H1 (cell line): ENCODE measurements at regions not wholly inside any gene's neighbourhood (a gene's known extent, or its start where the extent isn't known, plus 50 kb on each side); places are given as distances from the start of the nearest gene placed in this dataset.

Experiments
- CTCF ChIA-PET: fragments of 300-600 bp; sonication (Branson Sonifier 250); formaldehyde crosslinking; loops from one replicate; lab custom pipeline; 2021; ENCODE audit not compliant: partially characterized antibody; lab: Charles Lee
- POLR2A ChIA-PET: fragments of 300-600 bp; sonication (Branson Sonifier 250); formaldehyde crosslinking; loops from one replicate; lab custom pipeline; 2021; ENCODE audit warnings: inconsistent platforms; ENCODE audit not compliant: partially characterized antibody; lab: Charles Lee
- DNase-seq, 2 experiments: peaks; one replicate each; pipeline versions ENCODE4 v3.0.0 to v3.0.0-alpha.2; 2010 to 2022; ENCODE audit warnings: low spot score in 2 of 2, low read depth in 1 of 2, mixed read lengths in 1 of 2
- FAIRE-seq: peaks from 2 replicates; lab custom pipeline; 2011; peaks lifted over from hg19 to GRCh38; lab: Jason Lieb, UNC
- H2AFZ ChIP-seq: 2 replicates; pipeline ENCODE4 v1.8.1; 2012; ENCODE audit warnings: low read length, inconsistent platforms
- H2AK5ac ChIP-seq: 2 replicates; pipeline ENCODE4 v1.6.1; 2013; ENCODE audit warnings: low read depth, low read length
- H2BK120ac ChIP-seq: replicated peaks from 2 replicates; pipeline ENCODE3; 2013; ENCODE audit warnings: low read depth, low read length, inconsistent platforms
- H2BK12ac ChIP-seq: 2 replicates; pipeline ENCODE4 v1.6.1; 2013; ENCODE audit warnings: low read depth, low read length
- H2BK15ac ChIP-seq: 2 replicates; pipeline ENCODE4 v1.6.1; 2013; ENCODE audit warnings: low read length
- H2BK20ac ChIP-seq: 2 replicates; pipeline ENCODE4 v1.6.1; 2013; ENCODE audit warnings: low read length
- H2BK5ac ChIP-seq: 2 replicates; pipeline ENCODE4 v1.6.1; 2013; ENCODE audit warnings: low read depth, low read length
- H3K14ac ChIP-seq: 2 replicates; pipeline ENCODE4 v1.6.1; 2013; ENCODE audit warnings: inconsistent platforms; ENCODE audit not compliant: insufficient read length
- H3K18ac ChIP-seq: 2 replicates; pipeline ENCODE4 v1.6.1; 2013; ENCODE audit warnings: low read length; ENCODE audit errors: extremely low read depth
- H3K23ac ChIP-seq: 2 replicates; pipeline ENCODE4 v1.6.1; 2013; ENCODE audit warnings: inconsistent platforms; ENCODE audit not compliant: insufficient read length
- H3K23me2 ChIP-seq: 2 replicates; pipeline ENCODE4 v1.6.1; 2013; ENCODE audit warnings: low read depth, low read length
- H3K27ac ChIP-seq: 2 replicates; pipeline ENCODE4 v1.6.1; 2011; ENCODE audit warnings: low read depth, low read length, inconsistent platforms
- H3K27me3 ChIP-seq, 4 experiments: replicated peaks in 1 of 4; 1 replicate in 1 of 4; 2 replicates in 3 of 4; pipeline versions ENCODE4 v1.6.1 to v1.8.1; 2011 to 2013; ENCODE audit warnings: low read length in 3 of 4, mild to moderate bottlenecking in 3 of 4, inconsistent platforms in 2 of 4, mixed read lengths in 2 of 4, moderate library complexity in 1 of 4; ENCODE audit not compliant: control insufficient read depth in 3 of 4, insufficient read depth in 3 of 4; ENCODE audit errors: extremely low read depth in 1 of 4
- H3K36me3 ChIP-seq, 4 experiments: 2 replicates each; pipeline versions ENCODE4 v1.6.1 to v1.8.1; 2011 to 2013; ENCODE audit warnings: mild to moderate bottlenecking in 4 of 4, low read length in 3 of 4, moderate library complexity in 2 of 4, control low read depth in 1 of 4, inconsistent platforms in 1 of 4; ENCODE audit not compliant: insufficient read depth in 4 of 4, control insufficient read depth in 2 of 4
- H3K4ac ChIP-seq: replicated peaks from 2 replicates; pipeline ENCODE3; 2013; ENCODE audit warnings: low read length, low read depth, mixed read lengths, inconsistent platforms; ENCODE audit not compliant: insufficient read length
- H3K4me1 ChIP-seq, 4 experiments: replicated peaks in 1 of 4; 1 replicate in 1 of 4; 2 replicates in 3 of 4; pipeline versions ENCODE4 v1.6.1 to v1.8.1; 2011 to 2013; ENCODE audit warnings: low read length in 3 of 4, inconsistent platforms in 2 of 4, mixed read lengths in 1 of 4; ENCODE audit not compliant: insufficient read depth in 4 of 4, control insufficient read depth in 3 of 4
- H3K4me2 ChIP-seq, 2 experiments: 2 replicates each; pipeline versions ENCODE4 v1.6.1 to v1.8.1; 2011 to 2013; ENCODE audit warnings: low read depth in 2 of 2, low read length in 2 of 2, control low read depth in 1 of 2, inconsistent platforms in 1 of 2, mild to moderate bottlenecking in 1 of 2; ENCODE audit not compliant: insufficient read depth in 1 of 2
- H3K4me3 ChIP-seq, 4 experiments: fragments of 200-600, 300-600 bp in 1 of 4; sonication (generic), shearing (Covaris generic), sonication (Bioruptor Twin) in 1 of 4; 2 replicates each; pipeline versions ENCODE4 v1.5.1 to v1.8.1; 2011 to 2016; ENCODE audit warnings: low read length in 4 of 4, low read depth in 3 of 4, control low read depth in 2 of 4, inconsistent platforms in 2 of 4, mild to moderate bottlenecking in 2 of 4, mixed read lengths in 1 of 4, moderate library complexity in 1 of 4; ENCODE audit not compliant: insufficient read depth in 2 of 4; ENCODE audit errors: extremely low read depth in 1 of 4
- H3K56ac ChIP-seq: replicated peaks from 2 replicates; pipeline ENCODE3; 2013; ENCODE audit warnings: low read depth, mild to moderate bottlenecking, mixed read lengths, low read length, inconsistent platforms; ENCODE audit not compliant: insufficient read length
- H3K79me1 ChIP-seq: 2 replicates; pipeline ENCODE4 v1.6.1; 2013; ENCODE audit warnings: low read depth, low read length, control low read depth
- H3K79me2 ChIP-seq, 2 experiments: 2 replicates each; pipeline versions ENCODE4 v1.6.1 to v1.8.1; 2012 to 2013; ENCODE audit warnings: low read length in 2 of 2, mild to moderate bottlenecking in 2 of 2, inconsistent platforms in 1 of 2; ENCODE audit not compliant: insufficient read depth in 2 of 2, control insufficient read depth in 1 of 2
- H3K9ac ChIP-seq, 4 experiments: replicated peaks in 1 of 4; 1 replicate in 1 of 4; 2 replicates in 3 of 4; pipeline versions ENCODE4 v1.6.1 to v1.8.1; 2011 to 2013; ENCODE audit warnings: low read depth in 3 of 4, low read length in 3 of 4, control low read depth in 2 of 4, mild to moderate bottlenecking in 2 of 4, moderate library complexity in 2 of 4, inconsistent platforms in 1 of 4; ENCODE audit errors: extremely low read depth in 1 of 4
- H3K9me3 ChIP-seq, 2 experiments: 2 replicates each; pipeline versions ENCODE4 v1.6.1 to v1.8.1; 2012 to 2013; ENCODE audit warnings: mild to moderate bottlenecking in 2 of 2, moderate library complexity in 2 of 2, control low read depth in 1 of 2, inconsistent platforms in 1 of 2, low read depth in 1 of 2, low read length in 1 of 2, mixed read lengths in 1 of 2; ENCODE audit not compliant: insufficient read depth in 2 of 2
- H4K20me1 ChIP-seq, 2 experiments: replicated peaks in 1 of 2; 2 replicates each; pipeline versions ENCODE3 to v1.8.1; 2011 to 2013; ENCODE audit warnings: inconsistent platforms in 2 of 2, low read length in 2 of 2, mild to moderate bottlenecking in 1 of 2; ENCODE audit not compliant: insufficient read depth in 2 of 2, control insufficient read depth in 1 of 2
- H4K5ac ChIP-seq: 2 replicates; pipeline ENCODE4 v1.6.1; 2013; ENCODE audit warnings: low read length, low read depth, mixed read lengths, inconsistent platforms; ENCODE audit not compliant: insufficient read length
- H4K8ac ChIP-seq: 2 replicates; pipeline ENCODE4 v1.8.0; 2013; ENCODE audit warnings: mild to moderate bottlenecking, moderate library complexity, low read length, inconsistent platforms; ENCODE audit not compliant: insufficient read depth; ENCODE audit errors: extremely low read depth
- H4K91ac ChIP-seq: replicated peaks from 2 replicates; pipeline ENCODE3; 2013; ENCODE audit warnings: low read length, mixed read lengths, inconsistent platforms; ENCODE audit not compliant: insufficient read length
- ATF3 ChIP-seq: IDR thresholded peaks from 2 replicates; pipeline ENCODE4 v1.6.1; 2011; ENCODE audit warnings: low read depth, mild to moderate bottlenecking, low read length; ENCODE audit not compliant: insufficient read depth
- HDAC6 ChIP-seq: IDR thresholded peaks from one replicate; pipeline ENCODE4 v1.7.1; 2012; ENCODE audit warnings: low read depth, mild to moderate bottlenecking, inconsistent platforms, low read length, moderate library complexity
- RBBP5 ChIP-seq: IDR thresholded peaks from 2 replicates; pipeline ENCODE4 v1.7.1; 2012; ENCODE audit warnings: low read depth, mild to moderate bottlenecking, inconsistent platforms, low read length, moderate library complexity, borderline replicate concordance
- WGBS, 2 experiments: shearing (Covaris generic) in 1 of 2; methylation state at CpG; one replicate each; pipeline versions ENCODE4 v1.1.6 to v1.1.7; 2013 to 2015; ENCODE audit warnings: low lambda C conversion rate in 2 of 2, mixed read lengths in 2 of 2, inconsistent platforms in 1 of 2, low coverage in 1 of 2, missing lambda C conversion rate in 1 of 2; ENCODE audit not compliant: insufficient replicate concordance in 2 of 2, insufficient coverage in 1 of 2, insufficient read length in 1 of 2; ENCODE audit errors: extremely low coverage in 1 of 2, missing lambda C conversion rate in 1 of 2; 5-methylcytosine and 5-hydroxymethylcytosine counted together

- Histone ChIP-seq H3K4me2 (no peak overlapping the region), H2BK5ac (no peak overlapping the region), H3K79me2 (no peaks in the 10 kb centered on the region), H2AK5ac (no peak overlapping the region), H2BK20ac (no peak overlapping the region), H3K23ac (no peak overlapping the region), H3K23me2 (peaks cover 5% of the 10 kb centered on the region; the same call in 1 of the 2 replicates), H3K9ac (no peak overlapping the region), H4K8ac (no peak overlapping the region), H2BK120ac (no peak overlapping the region), H3K27ac (no peak overlapping the region), H2BK15ac (no peak overlapping the region), H4K91ac (no peak overlapping the region), H2AFZ (no peak overlapping the region), H2BK12ac (no peak overlapping the region), H3K14ac (no peak overlapping the region), H3K79me1 (no peaks in the 10 kb centered on the region), H4K20me1 (no peaks in the 10 kb centered on the region), H3K9me3 (no peaks in the 10 kb centered on the region), H4K5ac (no peak overlapping the region), H3K4me1 (no peaks in the 10 kb centered on the region), H3K4me3 (no peak overlapping the region), H3K4ac (no peak overlapping the region), H3K27me3 (no peaks in the 10 kb centered on the region), H3K18ac (no peak overlapping the region), H3K56ac (no peak overlapping the region), H3K36me3 (no peaks in the 10 kb centered on the region)
- WGBS, 2 experiments, result 93% methylated on average over 12 of the region's 12 CpGs; no CpG with 5 or more reads in 1 of the 2 experiments
- DNase-seq (no peak), FAIRE-seq (no peak)
- TF ChIP-seq ATF3 (no peak), HDAC6 (no peak), RBBP5 (no peak)
- ChIA-PET POLR2A (no interaction called here), CTCF (no interaction called here)
Measured at GRCh38 chr13:40464337-40465014, 202.0 kb downstream of the FOXO1 start.
